ENCODE measurements at regions not wholly inside any gene's neighbourhood (a gene's known extent, or its start where the extent isn't known, plus 50 kb on each side); places are given as distances from the start of the nearest gene placed in this dataset.

- intact Hi-C loops (cut with DNase I) = no loop called here
- Histone ChIP-seq H3K4me3 (no peak overlapping the region), H3K9me3 (no peaks in the 10 kb centered on the region), H3K36me3 (no peaks in the 10 kb centered on the region), H3K27ac (replicated peaks in 1 of 4) (no peak overlapping the region), H3K27me3 (no peaks in the 10 kb centered on the region), H3K4me1 (no peaks in the 10 kb centered on the region)
- 79% methylated on average over 2 of the region's 2 CpGs for WGBS
- TF ChIP-seq POLR2AphosphoS5 (IDR thresholded peaks at IDR 0.05) (no peak), POLR2A (IDR thresholded peaks at IDR 0.05; ENCODE audit: low read depth) (no peak), CTCF (IDR thresholded peaks at IDR 0.05) (no peak), EP300 (IDR thresholded peaks at IDR 0.05) (no peak)
- no peak for DNase-seq (ENCODE audit: extremely low spot score)
Observed at GRCh38 chr2:199092419-199092818, 365.3 kb downstream of the SATB2 start.

GRCh38 chr2:199085261-199085660 lies 372.5 kb downstream of the SATB2 start:
- H3K4me3 ChIP-seq = no peak overlapping the region
- no peak for DNase-seq (ENCODE audit: extremely low spot score)
- H3K4me1 ChIP-seq = no peaks in the 10 kb centered on the region
- H3K27ac ChIP-seq (replicated peaks in 1 of 4) = no peak overlapping the region
- intact Hi-C loops (cut with DNase I) = no loop called here
- 86% methylated on average over 5 of the region's 5 CpGs for WGBS
- no peaks in the 10 kb centered on the region for H3K36me3 ChIP-seq
- no peaks in the 10 kb centered on the region for H3K9me3 ChIP-seq
- no peak for TF ChIP-seq EP300 (IDR thresholded peaks at IDR 0.05)
- TF ChIP-seq POLR2AphosphoS5 (IDR thresholded peaks at IDR 0.05) = no peak
- TF ChIP-seq POLR2A (IDR thresholded peaks at IDR 0.05; ENCODE audit: low read depth) = no peak
- TF ChIP-seq CTCF (IDR thresholded peaks at IDR 0.05) = no peak
- H3K27me3 ChIP-seq = no peaks in the 10 kb centered on the region

GRCh38 chr2:199070322-199070949 lies 387.3 kb downstream of the SATB2 start:
- H3K36me3 ChIP-seq = no peaks in the 10 kb centered on the region
- no peaks in the 10 kb centered on the region for H3K27me3 ChIP-seq
- H3K9me3 ChIP-seq = no peaks in the 10 kb centered on the region
- H3K4me1 ChIP-seq = no peaks in the 10 kb centered on the region
- intact Hi-C loops (cut with DNase I) = no loop called here
- no peak overlapping the region for H3K27ac ChIP-seq (replicated peaks in 1 of 4)
- TF ChIP-seq CTCF (IDR thresholded peaks at IDR 0.05) (no peak), POLR2A (IDR thresholded peaks at IDR 0.05; ENCODE audit: low read depth) (no peak), POLR2AphosphoS5 (IDR thresholded peaks at IDR 0.05) (no peak), EP300 (IDR thresholded peaks at IDR 0.05) (no peak)
- WGBS = 85% methylated on average over 1 of the region's 1 CpG
- no peak for DNase-seq (ENCODE audit: extremely low spot score)
- H3K4me3 ChIP-seq = no peak overlapping the region

GRCh38 chr2:199064201-199064600 lies 393.5 kb downstream of the SATB2 start:
- Histone ChIP-seq H3K36me3 (no peaks in the 10 kb centered on the region), H3K4me3 (no peak overlapping the region), H3K4me1 (no peaks in the 10 kb centered on the region), H3K27ac (replicated peaks in 1 of 4) (no peak overlapping the region), H3K9me3 (peaks cover 0 to 14% (median 6%) of the 10 kb centered on the region in 4 donors), H3K27me3 (no peaks in the 10 kb centered on the region)
- DNase-seq (ENCODE audit: extremely low spot score) = no peak
- TF ChIP-seq POLR2AphosphoS5 (IDR thresholded peaks at IDR 0.05) (no peak), CTCF (IDR thresholded peaks at IDR 0.05) (no peak), POLR2A (IDR thresholded peaks at IDR 0.05; ENCODE audit: low read depth) (no peak), EP300 (IDR thresholded peaks at IDR 0.05) (no peak)
- intact Hi-C loops (cut with DNase I) = no loop called here
- 80% methylated on average over 2 of the region's 2 CpGs for WGBS

- WGBS = 90% methylated on average over 2 of the region's 2 CpGs
- H3K27ac ChIP-seq (replicated peaks in 1 of 4) = no peak overlapping the region
Observed at GRCh38 chr2:199057936-199058335, 399.8 kb downstream of the SATB2 start.

More at GRCh38 chr2:199057936-199058335, 399.8 kb downstream of the SATB2 start:
- Histone ChIP-seq H3K36me3 (no peaks in the 10 kb centered on the region), H3K4me3 (no peak overlapping the region), H3K4me1 (no peaks in the 10 kb centered on the region), H3K9me3 (peaks cover 0 to 13% (median 3%) of the 10 kb centered on the region in 4 donors), H3K27me3 (peaks cover 0 to 4% (median 0%) of the 10 kb centered on the region in 4 donors)
- TF ChIP-seq POLR2AphosphoS5 (IDR thresholded peaks at IDR 0.05) = no peak
- no peak for TF ChIP-seq EP300 (IDR thresholded peaks at IDR 0.05)
- no peak for TF ChIP-seq CTCF (IDR thresholded peaks at IDR 0.05)
- no peak for TF ChIP-seq POLR2A (IDR thresholded peaks at IDR 0.05; ENCODE audit: low read depth)
- DNase-seq (ENCODE audit: extremely low spot score) = no peak
- intact Hi-C loops (cut with DNase I) = no loop called here

All from esophagus muscularis mucosa (tissue), 4 donors.